Thymus (tissue), 11 donors: ENCODE measurements at regions not wholly inside any gene's neighbourhood (a gene's known extent, or its start where the extent isn't known, plus 50 kb on each side); places are given as distances from the start of the nearest gene placed in this dataset.
A peak's percentile ranks its signal among the peaks of the same experiment; 100 is the strongest.
"Not testable (repeated sequence)": the region's sequence is repeated elsewhere in the genome, so short reads cannot be mapped to it uniquely, and the experiment has no call there.

Source experiments
- DNase-seq, 9 donors: peaks; one replicate each; pipeline ENCODE4 v3.0.0-alpha.2; 2013; ENCODE audit warnings: low spot score in 9 of 9, low read depth in 6 of 9, missing footprints in 1 of 9
- H3K27ac ChIP-seq, 2 donors: one replicate each; pipeline ENCODE4 v1.5.1; 2013; ENCODE audit warnings: control low read depth in 1 of 2, low read depth in 1 of 2, low read length in 1 of 2, mild to moderate bottlenecking in 1 of 2, moderate library complexity in 1 of 2
- H3K27me3 ChIP-seq, 2 donors: one replicate each; pipeline ENCODE4 v1.5.1; 2013; ENCODE audit warnings: low read length in 1 of 2; ENCODE audit not compliant: control insufficient read depth in 2 of 2, insufficient read depth in 1 of 2
- H3K36me3 ChIP-seq, 2 donors: one replicate each; pipeline ENCODE4 v1.5.1; 2013; ENCODE audit warnings: low read length in 1 of 2, mild to moderate bottlenecking in 1 of 2, moderate library complexity in 1 of 2; ENCODE audit not compliant: control insufficient read depth in 2 of 2, insufficient read depth in 2 of 2
- H3K4me1 ChIP-seq, 2 donors: one replicate each; pipeline ENCODE4 v1.5.1; 2013; ENCODE audit warnings: low read length in 2 of 2; ENCODE audit not compliant: control insufficient read depth in 2 of 2, insufficient read depth in 2 of 2
- H3K4me3 ChIP-seq, 2 donors: one replicate each; pipeline ENCODE4 v1.5.1; 2013; ENCODE audit warnings: low read length in 2 of 2, control low read depth in 1 of 2, mild to moderate bottlenecking in 1 of 2
- H3K9me3 ChIP-seq, 2 donors: one replicate each; pipeline ENCODE4 v1.5.1; 2013; ENCODE audit warnings: low read length in 1 of 2, mild to moderate bottlenecking in 1 of 2; ENCODE audit not compliant: control insufficient read depth in 2 of 2, insufficient read depth in 1 of 2
- WGBS: extraction: QIAGEN DNeasy Blood & Tissue Kit; methylation state at CpG from one replicate; pipeline ENCODE4 v1.1.7; 2013; 5-methylcytosine and 5-hydroxymethylcytosine counted together
- donor health status: healthy.

DNA sequence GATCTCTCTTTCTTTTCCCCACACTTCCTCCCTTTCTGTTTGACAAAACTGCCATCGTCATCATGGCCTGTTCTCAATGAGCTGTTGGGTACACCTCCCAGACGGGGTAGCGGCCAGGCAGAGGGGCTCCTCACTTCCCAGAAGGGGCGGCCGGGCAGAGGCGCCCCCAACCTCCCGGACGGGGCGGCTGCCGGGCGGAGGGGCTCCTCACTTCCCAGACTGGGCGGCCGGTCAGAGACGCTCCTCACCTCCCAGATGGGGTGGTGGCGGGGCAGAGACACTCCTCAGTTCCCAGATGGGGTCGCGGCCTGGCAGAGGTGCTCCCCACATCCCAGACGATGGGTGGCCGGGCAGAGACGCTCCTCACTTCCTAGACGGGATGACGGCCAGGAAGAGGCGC lies 184.3 kb upstream of the FRMD6 start:
- H3K27ac ChIP-seq, H3K4me1 ChIP-seq, H3K36me3 ChIP-seq, H3K27me3 ChIP-seq, DNase-seq, H3K4me3 ChIP-seq, H3K9me3 ChIP-seq: not testable (repeated sequence)
- WGBS = 96% methylated on average over 23 of the region's 23 CpGs

DNA sequence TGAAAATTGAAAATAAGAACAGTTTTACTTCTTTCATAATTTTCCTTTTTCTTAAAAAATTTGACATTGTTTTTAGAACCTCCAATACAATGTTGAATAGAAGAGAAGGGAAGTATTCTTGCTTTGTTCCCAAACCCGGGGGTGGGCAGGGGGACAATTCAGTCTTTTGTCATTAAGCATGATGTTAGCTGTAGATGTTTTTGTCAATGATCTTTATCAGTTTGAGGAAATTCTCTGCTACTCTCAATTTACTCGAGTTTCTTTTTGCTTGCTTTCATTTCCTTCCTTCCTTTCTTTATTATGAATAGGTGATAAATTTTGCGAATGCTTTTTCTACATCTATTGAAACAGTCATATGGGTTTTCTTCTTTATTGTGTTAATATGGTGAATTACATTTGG lies 183.2 kb upstream of the FRMD6 start:
- no peak for DNase-seq
- no peaks in the 10 kb centered on the region for H3K36me3 ChIP-seq
- 57% methylated on average over 3 of the region's 3 CpGs for WGBS
- H3K27me3 ChIP-seq = no peaks in the 10 kb centered on the region
- H3K9me3 ChIP-seq = no peaks in the 10 kb centered on the region
- no peaks in the 10 kb centered on the region for H3K4me1 ChIP-seq
- H3K27ac ChIP-seq = no peak overlapping the region
- H3K4me3 ChIP-seq = no peak overlapping the region

- no peak for DNase-seq
- Histone ChIP-seq H3K4me3 (no peak overlapping the region), H3K27ac (no peak overlapping the region), H3K27me3 (no peaks in the 10 kb centered on the region), H3K4me1 (no peaks in the 10 kb centered on the region), H3K9me3 (no peaks in the 10 kb centered on the region), H3K36me3 (no peaks in the 10 kb centered on the region)
- 84% methylated on average over 2 of the region's 2 CpGs for WGBS
These were observed 178.8 kb upstream of the FRMD6 start for GRCh38 chr14:51472881-51473280.

DNA sequence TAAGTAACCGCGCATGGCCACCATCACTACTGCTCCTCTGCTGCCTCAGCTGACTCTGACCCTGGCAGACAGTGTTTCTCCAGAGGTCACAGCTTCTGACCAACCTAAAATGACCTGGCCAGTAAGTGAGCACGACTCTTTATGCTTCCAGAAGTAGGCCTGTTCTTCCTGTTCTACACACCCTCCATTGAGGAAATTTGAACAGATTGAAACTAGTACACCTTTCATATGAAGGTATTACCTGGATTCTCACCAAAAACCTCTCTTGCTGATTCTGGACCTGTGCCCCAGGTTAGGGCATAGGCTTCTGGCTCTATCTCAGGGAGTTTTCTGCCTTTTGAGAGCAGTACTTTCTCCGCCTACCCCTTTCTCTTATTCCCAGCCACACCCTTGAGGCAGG lies 178.4 kb upstream of the FRMD6 start:
- no peaks in the 10 kb centered on the region for H3K9me3 ChIP-seq
- no peaks in the 10 kb centered on the region for H3K36me3 ChIP-seq
- H3K27ac ChIP-seq = no peak overlapping the region
- H3K27me3 ChIP-seq = no peaks in the 10 kb centered on the region
- no peak overlapping the region for H3K4me3 ChIP-seq
- H3K4me1 ChIP-seq = no peaks in the 10 kb centered on the region
- 90% methylated on average over 4 of the region's 4 CpGs for WGBS
- no peak for DNase-seq

- H3K36me3 ChIP-seq = no peaks in the 10 kb centered on the region
- no peaks in the 10 kb centered on the region for H3K27me3 ChIP-seq
- no peak overlapping the region for H3K4me3 ChIP-seq
- DNase-seq = no peak
- peak overlapping the region in 1 of 2 donors; percentile 15 for H3K27ac ChIP-seq
- H3K9me3 ChIP-seq = no peaks in the 10 kb centered on the region
- no peaks in the 10 kb centered on the region for H3K4me1 ChIP-seq
- 91% methylated on average over 6 of the region's 6 CpGs for WGBS
These were observed 177.7 kb upstream of the FRMD6 start for GRCh38 chr14:51473808-51474565.

- Histone ChIP-seq H3K36me3 (no peaks in the 10 kb centered on the region), H3K9me3 (no peaks in the 10 kb centered on the region), H3K27me3 (no peaks in the 10 kb centered on the region), H3K4me3 (no peak overlapping the region), H3K27ac (no peak overlapping the region), H3K4me1 (no peaks in the 10 kb centered on the region)
- DNase-seq = peak in 1 of 9 donors; percentile 4
These were observed 176.9 kb upstream of the FRMD6 start for GRCh38 chr14:51474854-51475253.

DNA sequence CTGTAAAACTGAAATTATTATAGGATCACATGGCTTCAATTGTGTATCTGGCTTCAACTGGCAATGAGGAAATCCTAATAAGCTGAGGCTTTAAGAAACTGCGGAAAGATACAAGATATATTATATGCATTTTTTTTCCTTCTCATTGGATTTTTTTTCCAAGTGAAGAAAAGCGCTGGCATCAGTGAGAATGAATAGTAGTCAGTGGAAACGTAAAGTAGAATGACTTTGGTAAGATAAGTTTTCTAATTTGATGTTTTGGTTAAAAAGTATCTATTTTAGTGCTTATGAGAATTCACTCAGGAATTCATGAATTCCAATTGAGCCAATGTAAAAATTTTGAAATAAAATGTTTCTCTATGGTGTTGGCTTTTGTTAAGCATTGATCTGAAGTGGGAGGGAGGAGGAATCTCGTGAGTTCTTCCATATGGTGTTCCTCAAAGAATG lies 173.5 kb upstream of the FRMD6 start:
- H3K4me3 ChIP-seq = no peak overlapping the region
- 94% methylated on average over 4 of the region's 4 CpGs for WGBS
- no peaks in the 10 kb centered on the region for H3K4me1 ChIP-seq
- no peaks in the 10 kb centered on the region for H3K36me3 ChIP-seq
- H3K9me3 ChIP-seq = no peaks in the 10 kb centered on the region
- no peaks in the 10 kb centered on the region for H3K27me3 ChIP-seq
- H3K27ac ChIP-seq = no peak overlapping the region
- DNase-seq = no peak

GRCh38 chr14:51479584-51480325 lies 172.0 kb upstream of the FRMD6 start:
- H3K27ac ChIP-seq = no peak overlapping the region
- no peaks in the 10 kb centered on the region for H3K36me3 ChIP-seq
- no peaks in the 10 kb centered on the region for H3K4me1 ChIP-seq
- no peak for DNase-seq
- H3K4me3 ChIP-seq = no peak overlapping the region
- H3K27me3 ChIP-seq = no peaks in the 10 kb centered on the region
- H3K9me3 ChIP-seq = no peaks in the 10 kb centered on the region
- WGBS = 88% methylated on average over 2 of the region's 2 CpGs

DNA sequence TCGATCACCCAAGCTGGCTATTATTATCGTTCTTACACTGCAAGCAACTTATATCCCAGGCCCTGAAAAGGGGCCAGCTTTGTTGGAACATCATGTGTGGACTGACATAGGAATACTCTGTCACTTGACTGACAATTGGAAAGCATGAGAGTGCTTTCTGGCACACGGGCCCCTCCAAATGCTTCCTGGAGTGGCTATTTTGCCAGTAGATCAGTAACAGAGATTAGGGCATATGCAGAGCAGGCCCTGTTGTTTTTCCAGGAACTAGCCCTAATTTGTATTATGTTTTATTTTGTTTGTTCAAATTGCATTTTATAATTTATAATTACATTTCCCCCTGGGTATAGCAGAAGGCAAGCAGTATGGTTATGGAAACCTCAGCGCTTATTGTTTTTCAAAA lies 170.1 kb upstream of the FRMD6 start:
- 88% methylated on average over 4 of the region's 4 CpGs for WGBS
- no peaks in the 10 kb centered on the region for H3K27me3 ChIP-seq
- H3K36me3 ChIP-seq = no peaks in the 10 kb centered on the region
- H3K9me3 ChIP-seq = no peaks in the 10 kb centered on the region
- no peak overlapping the region for H3K4me3 ChIP-seq
- H3K27ac ChIP-seq = no peak overlapping the region
- H3K4me1 ChIP-seq = no peaks in the 10 kb centered on the region
- no peak for DNase-seq
